H1 (cell line): ENCODE measurements at regions not wholly inside any gene's neighbourhood (a gene's known extent, or its start where the extent isn't known, plus 50 kb on each side); places are given as distances from the start of the nearest gene placed in this dataset.

Experiments used
- CHD1 ChIP-seq: IDR thresholded peaks from 2 replicates; pipeline ENCODE4 v1.6.1; 2012; ENCODE audit warnings: low read depth, low read length, improper control_type of control experiment
- CTCF ChIP-seq, 3 experiments: IDR thresholded peaks; 1 replicate in 2 of 3; 2 replicates in 1 of 3; pipeline versions ENCODE4 v1.5.1 to v1.6.1; 2011; ENCODE audit warnings: low read length in 3 of 3, mild to moderate bottlenecking in 3 of 3, inconsistent platforms in 2 of 3, low read depth in 1 of 3, moderate library complexity in 1 of 3; ENCODE audit not compliant: insufficient read depth in 1 of 3; ENCODE audit errors: control extremely low read depth in 1 of 3
- EZH2 ChIP-seq: fragments of 200-600 bp; sonication (generic); IDR thresholded peaks from 2 replicates; pipeline ENCODE4 v1.7.1; 2012; ENCODE audit warnings: low read depth, mild to moderate bottlenecking, moderate library complexity, low read length, inconsistent platforms; ENCODE audit not compliant: severe bottlenecking

GRCh38 chr16:18039931-18040330 lies 296.6 kb downstream of the NPIPA8 start:
- TF ChIP-seq EZH2 (no peak), CHD1 (no peak), CTCF (IDR thresholded peaks at IDR 0.05; ENCODE audit: control extremely low read depth in 1 of 3, insufficient read depth in 1 of 3, low read depth in 1 of 3, low read length in 3 of 3) (no peak)
